Choroid plexus epithelial cell (primary cell): ENCODE measurements at regions not wholly inside any gene's neighbourhood (a gene's known extent, or its start where the extent isn't known, plus 50 kb on each side); places are given as distances from the start of the nearest gene placed in this dataset.
"Not testable (repeated sequence)": the region's sequence is repeated elsewhere in the genome, so short reads cannot be mapped to it uniquely, and the experiment has no call there.

Experiments
- DNase-seq: peaks from one replicate; pipeline ENCODE4 v3.0.0-alpha.2; 2010; ENCODE audit warnings: low read depth
- H3K4me3 ChIP-seq: 2 replicates; pipeline ENCODE4 v1.5.1; 2011; ENCODE audit warnings: low read depth, mild to moderate bottlenecking, control low read depth, low read length, moderate library complexity
- CTCF ChIP-seq: conservative IDR thresholded peaks from 2 replicates; pipeline ENCODE4 v1.5.1; 2011; ENCODE audit warnings: low read depth, mild to moderate bottlenecking, control low read depth, inconsistent platforms, low read length, moderate library complexity

- no peak for DNase-seq
- no peak for TF ChIP-seq CTCF
- no peak overlapping the region for H3K4me3 ChIP-seq
Measured at GRCh38 chr2:22153931-22154613, 1030.3 kb downstream of the TDRD15 start.

- DNase-seq, H3K4me3 ChIP-seq: not testable (repeated sequence)
Measured at GRCh38 chr2:22156661-22157060, 1032.9 kb downstream of the TDRD15 start.

DNA sequence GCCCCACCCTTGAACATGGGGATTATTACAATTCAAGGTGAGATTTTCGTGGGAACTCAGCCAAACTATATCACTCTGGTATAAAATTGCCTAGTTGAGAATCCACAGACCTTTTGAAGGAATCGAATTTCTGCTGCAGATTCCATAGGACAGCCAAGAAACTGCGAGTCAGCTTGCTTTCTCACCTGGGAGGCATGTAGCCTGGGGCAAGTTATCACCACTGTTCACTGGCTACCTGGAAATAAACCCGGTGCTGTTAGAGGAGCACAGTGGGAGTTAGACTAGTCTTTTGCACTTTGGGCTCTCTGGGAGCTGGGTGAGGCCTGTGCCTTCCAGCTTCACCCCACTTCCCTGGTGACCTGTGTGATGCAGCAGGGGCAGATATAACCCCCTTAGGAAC is 1043.5 kb downstream of the TDRD15 start:
- no peak overlapping the region for H3K4me3 ChIP-seq
- no peak for TF ChIP-seq CTCF
- DNase-seq = no peak

DNA sequence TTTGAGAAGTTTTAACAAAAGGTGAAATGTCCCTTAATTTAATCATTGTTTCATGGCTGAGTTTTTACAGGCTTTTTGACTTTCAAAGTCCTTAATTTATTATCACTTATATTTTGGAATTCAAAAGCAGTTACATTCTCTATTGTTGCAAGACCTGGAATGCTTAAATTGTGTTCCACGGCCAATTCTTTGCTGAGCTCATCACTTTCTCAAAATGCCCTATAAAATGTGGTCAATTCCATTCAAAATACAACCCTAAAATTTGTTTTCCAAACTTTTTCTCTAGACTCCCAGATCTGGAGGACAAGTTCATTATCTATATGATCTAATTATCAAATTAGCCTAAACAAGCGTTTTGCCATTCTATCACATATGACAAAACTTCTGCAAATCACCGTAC is 1051.2 kb downstream of the TDRD15 start:
- DNase-seq = no peak
- H3K4me3 ChIP-seq = no peak overlapping the region
- no peak for TF ChIP-seq CTCF

DNA sequence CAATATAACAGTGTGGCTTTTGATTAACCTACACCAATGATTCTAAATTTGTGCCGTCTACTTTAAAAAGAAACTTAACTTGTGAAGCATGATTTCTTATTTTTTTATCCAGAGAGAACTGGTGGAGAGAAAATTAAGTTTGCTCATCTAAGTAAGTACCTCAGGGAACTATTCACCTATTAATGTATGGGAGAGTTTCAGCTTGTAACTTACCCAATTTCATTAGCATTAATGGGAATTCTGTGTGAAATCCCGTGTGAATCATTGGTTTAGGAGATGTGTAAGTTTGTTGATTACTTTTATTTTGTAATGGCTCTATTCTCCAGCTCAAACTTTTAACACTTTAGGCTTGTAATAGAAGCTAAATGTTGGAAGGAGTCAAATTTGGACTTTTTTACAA is 1061.5 kb downstream of the TDRD15 start:
- DNase-seq = no peak

DNA sequence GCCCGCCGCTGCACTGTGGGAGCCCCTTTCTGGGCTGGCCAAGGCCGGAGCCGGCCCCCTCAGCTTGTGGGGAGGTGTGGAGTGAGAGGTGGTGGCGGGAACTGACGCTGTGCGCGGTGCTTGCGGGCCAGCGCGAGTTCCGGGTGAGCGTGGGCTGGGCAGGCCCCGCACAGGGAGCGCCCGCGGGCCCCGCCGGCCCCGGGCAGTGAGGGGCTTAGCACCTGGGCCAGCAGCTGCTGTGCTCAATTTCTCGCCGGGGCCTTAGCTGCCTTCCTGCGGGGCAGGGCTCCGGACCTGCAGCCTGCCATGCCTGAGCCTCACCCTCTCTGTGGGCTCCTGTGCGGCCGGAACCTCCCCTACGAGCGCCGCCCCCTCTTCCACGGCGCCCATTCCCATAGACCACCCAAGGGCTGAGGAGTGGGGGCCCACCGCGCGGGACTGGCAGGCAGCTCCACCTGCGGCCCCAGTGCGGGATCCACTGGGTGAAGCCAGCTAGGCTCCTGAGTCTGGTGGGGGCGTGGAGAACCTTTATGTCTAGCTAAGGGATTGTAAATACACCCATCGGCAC is 1062.6 kb downstream of the TDRD15 start:
- DNase-seq, H3K4me3 ChIP-seq: not testable (repeated sequence)

More for the DNA sequence above, 1061.5 kb downstream of the TDRD15 start:
- H3K4me3 ChIP-seq = no peak overlapping the region
- no peak for TF ChIP-seq CTCF

DNA sequence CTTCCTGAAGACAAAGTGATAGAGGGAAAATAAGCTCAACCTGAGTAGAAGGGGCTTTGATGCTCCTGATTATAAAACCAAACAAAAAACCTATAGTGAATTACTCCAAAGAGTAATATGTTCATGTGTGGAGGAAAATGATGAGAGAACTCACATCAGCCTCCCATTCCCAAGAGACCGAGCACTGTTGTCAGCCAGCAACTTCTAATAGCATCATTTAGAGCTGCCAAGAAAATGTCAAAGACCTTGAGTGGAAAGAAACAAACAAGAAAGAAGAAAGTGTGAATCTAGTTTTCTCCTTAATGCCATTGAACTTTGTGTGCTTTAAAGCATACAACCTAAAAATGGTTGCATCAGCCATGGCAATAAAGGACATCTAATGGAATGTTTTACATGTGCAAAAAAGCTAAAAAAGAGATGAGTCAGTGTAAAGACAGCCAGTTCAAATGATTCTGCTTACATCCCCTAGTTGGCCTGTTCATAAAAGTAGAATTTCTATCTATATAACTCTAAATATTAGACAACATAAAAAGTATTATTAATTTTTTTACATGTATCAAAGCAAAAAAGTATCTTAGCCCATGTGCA is 1066.2 kb downstream of the TDRD15 start:
- no peak for TF ChIP-seq CTCF
- no peak for DNase-seq
- no peak overlapping the region for H3K4me3 ChIP-seq

GRCh38 chr2:22194218-22194617 is 1070.5 kb downstream of the TDRD15 start:
- DNase-seq = no peak
- no peak for TF ChIP-seq CTCF
- H3K4me3 ChIP-seq = no peak overlapping the region
